IMR-90 (cell line): ENCODE measurements at regions not wholly inside any gene's neighbourhood (a gene's known extent, or its start where the extent isn't known, plus 50 kb on each side); places are given as distances from the start of the nearest gene placed in this dataset.
A peak's percentile ranks its signal among the peaks of the same experiment; 100 is the strongest.

Source experiments
- ATAC-seq: fragments of 200-7000 bp; cut with Tn5 transposase; 2 replicates; pipeline ENCODE4 v1.9.1; 2020; ENCODE audit warnings: low read depth, mild to moderate bottlenecking, moderate library complexity
- BruUV-seq: library from RNA; stranded (reverse); fragments of 400-500 nt; replicated peaks from 2 replicates; lab custom pipeline; 2021; lab: Mats Ljungman, UMichigan
- CTCF ChIA-PET: fragments of 300-600 bp; formaldehyde crosslinking; extraction: SDS; loops from one replicate; lab custom pipeline; 2021; ENCODE audit warnings: antibody characterized with exemption; lab: Yijun Ruan, JAX
- POLR2A ChIA-PET: fragments of 300-600 bp; sonication (Branson Sonifier 250); formaldehyde crosslinking; loops from one replicate; lab custom pipeline; 2022; ENCODE audit warnings: antibody characterized with exemption; ENCODE audit not compliant: unreplicated experiment; lab: Charles Lee
- DNase-seq: peaks from one replicate; pipeline ENCODE4 v3.0.0; 2013
- H2AFZ ChIP-seq: replicated peaks from 2 replicates; pipeline ENCODE3; 2013; ENCODE audit warnings: low read length, mild to moderate bottlenecking; ENCODE audit not compliant: poor library complexity
- H2AK5ac ChIP-seq: 2 replicates; pipeline ENCODE4 v1.6.1; 2013; ENCODE audit warnings: low read depth, low read length, inconsistent platforms
- H2AK9ac ChIP-seq: replicated peaks from 2 replicates; pipeline ENCODE3; 2013; ENCODE audit warnings: mild to moderate bottlenecking, low read depth, low read length, moderate library complexity; ENCODE audit not compliant: poor library complexity
- H2BK120ac ChIP-seq: 2 replicates; pipeline ENCODE4 v1.6.1; 2013; ENCODE audit warnings: low read depth, low read length, inconsistent platforms
- H2BK15ac ChIP-seq: 3 replicates; pipeline ENCODE4 v1.6.1; 2013; ENCODE audit warnings: low read depth, low read length, inconsistent platforms
- H2BK20ac ChIP-seq: 2 replicates; pipeline ENCODE4 v1.6.1; 2013; ENCODE audit warnings: low read depth, mild to moderate bottlenecking, inconsistent platforms, low read length, moderate library complexity
- H2BK5ac ChIP-seq: 2 replicates; pipeline ENCODE4 v1.6.1; 2013; ENCODE audit warnings: mild to moderate bottlenecking, low read depth, low read length, inconsistent platforms; ENCODE audit not compliant: poor library complexity, severe bottlenecking
- H3K14ac ChIP-seq: replicated peaks from 2 replicates; pipeline ENCODE4 v1.6.1; 2013; ENCODE audit warnings: low read depth, low read length, inconsistent platforms
- H3K18ac ChIP-seq: 2 replicates; pipeline ENCODE4 v1.6.1; 2013; ENCODE audit warnings: low read depth, low read length, control low read depth
- H3K23ac ChIP-seq: 2 replicates; pipeline ENCODE4 v1.6.1; 2013; ENCODE audit warnings: low read depth, low read length, inconsistent platforms
- H3K27ac ChIP-seq: 2 replicates; pipeline ENCODE4 v1.5.1; 2013; ENCODE audit warnings: mild to moderate bottlenecking, control low read depth, low read length; ENCODE audit not compliant: insufficient read depth
- H3K27me3 ChIP-seq: 2 replicates; pipeline ENCODE4 v1.6.1; 2013; ENCODE audit warnings: low read length; ENCODE audit not compliant: control insufficient read depth, insufficient read depth
- H3K36me3 ChIP-seq: 2 replicates; pipeline ENCODE4 v1.6.1; 2013; ENCODE audit warnings: low read length, mixed read lengths; ENCODE audit not compliant: control insufficient read depth, insufficient read depth
- H3K4ac ChIP-seq: 2 replicates; pipeline ENCODE4 v1.6.1; 2013; ENCODE audit warnings: low read depth, low read length, inconsistent platforms
- H3K4me1 ChIP-seq: 2 replicates; pipeline ENCODE4 v1.6.1; 2013; ENCODE audit warnings: low read length, mixed read lengths; ENCODE audit not compliant: control insufficient read depth, insufficient read depth
- H3K4me2 ChIP-seq: 2 replicates; pipeline ENCODE4 v1.6.1; 2013; ENCODE audit warnings: low read depth, mild to moderate bottlenecking, control low read depth, low read length, moderate library complexity
- H3K4me3 ChIP-seq: 2 replicates; pipeline ENCODE4 v1.5.1; 2013; ENCODE audit warnings: low read depth, mild to moderate bottlenecking, control low read depth, low read length, moderate library complexity; ENCODE audit not compliant: insufficient read depth
- H3K56ac ChIP-seq: 2 replicates; pipeline ENCODE4 v1.6.1; 2013; ENCODE audit warnings: low read length, inconsistent platforms; ENCODE audit not compliant: insufficient read depth; ENCODE audit errors: extremely low read depth
- H3K79me1 ChIP-seq, 2 experiments: 2 replicates each; pipeline ENCODE4 v1.6.1; 2013; ENCODE audit warnings: low read length in 2 of 2, inconsistent platforms in 1 of 2, low read depth in 1 of 2
- H3K9ac ChIP-seq: 2 replicates; pipeline ENCODE4 v1.6.1; 2013; ENCODE audit warnings: low read depth, low read length, control low read depth
- H3K9me1 ChIP-seq: 2 replicates; pipeline ENCODE4 v1.6.1; 2013; ENCODE audit warnings: low read length, inconsistent platforms; ENCODE audit not compliant: insufficient read depth
- H3K9me3 ChIP-seq: 2 replicates; pipeline ENCODE4 v1.6.1; 2013; ENCODE audit warnings: low read length; ENCODE audit not compliant: control insufficient read depth, insufficient read depth
- H4K20me1 ChIP-seq: 2 replicates; pipeline ENCODE4 v1.6.1; 2013; ENCODE audit warnings: low read length, inconsistent platforms; ENCODE audit not compliant: insufficient read depth
- H4K5ac ChIP-seq: 2 replicates; pipeline ENCODE4 v1.6.1; 2013; ENCODE audit warnings: mild to moderate bottlenecking, low read depth, low read length, control low read depth
- H4K8ac ChIP-seq, 2 experiments: 2 replicates each; pipeline ENCODE4 v1.6.1; 2013; ENCODE audit warnings: low read depth in 2 of 2, low read length in 2 of 2, control low read depth in 1 of 2, inconsistent platforms in 1 of 2
- H4K91ac ChIP-seq: 2 replicates; pipeline ENCODE4 v1.6.1; 2013; ENCODE audit warnings: low read depth, low read length, inconsistent platforms; ENCODE audit not compliant: insufficient read depth
- BHLHE40 ChIP-seq: fragments of 150-350 bp; IDR thresholded peaks from 2 replicates; pipeline ENCODE4 v1.6.1; 2016; ENCODE audit warnings: mild to moderate bottlenecking, low read depth, low read length
- CEBPB ChIP-seq: IDR thresholded peaks from 2 replicates; pipeline ENCODE4 v1.6.1; 2012; ENCODE audit warnings: low read depth, low read length, improper control_type of control experiment
- CHD1 ChIP-seq: IDR thresholded peaks from 2 replicates; pipeline ENCODE4 v1.6.1; 2012; ENCODE audit warnings: low read depth, low read length, improper control_type of control experiment
- CTCF ChIP-seq: conservative IDR thresholded peaks from 2 replicates; pipeline ENCODE4 v1.5.1; 2012; ENCODE audit warnings: mild to moderate bottlenecking, low read depth, low read length, improper control_type of control experiment
- ELK1 ChIP-seq: fragments of 150-350 bp; IDR thresholded peaks from 2 replicates; pipeline ENCODE4 v1.6.1; 2016; ENCODE audit warnings: low read depth, mild to moderate bottlenecking, low read length, moderate library complexity, borderline replicate concordance
- FOS ChIP-seq: fragments of 150-350 bp; IDR thresholded peaks from 2 replicates; pipeline ENCODE4 v1.6.1; 2016; ENCODE audit warnings: low read depth, low read length
- MAFK ChIP-seq: IDR thresholded peaks from 2 replicates; pipeline ENCODE4 v1.6.1; 2012; ENCODE audit warnings: low read depth, low read length, improper control_type of control experiment
- MAZ ChIP-seq: IDR thresholded peaks from 2 replicates; pipeline ENCODE4 v1.6.1; 2012; ENCODE audit warnings: low read depth, mild to moderate bottlenecking, low read length, improper control_type of control experiment, moderate library complexity, borderline replicate concordance
- MXI1 ChIP-seq: IDR thresholded peaks from 2 replicates; pipeline ENCODE4 v1.6.1; 2012; ENCODE audit warnings: low read depth, mild to moderate bottlenecking, low read length, moderate library complexity, borderline replicate concordance
- NFE2L2 ChIP-seq: fragments of 150-350 bp; IDR thresholded peaks from 2 replicates; pipeline ENCODE4 v1.6.1; 2016; ENCODE audit warnings: low read depth, mild to moderate bottlenecking, low read length
- POLR2A ChIP-seq: IDR thresholded peaks from 2 replicates; pipeline ENCODE4 v1.6.1; 2012; ENCODE audit warnings: mild to moderate bottlenecking, low read depth, low read length
- RAD21 ChIP-seq: IDR thresholded peaks from 2 replicates; pipeline ENCODE4 v1.6.1; 2012; ENCODE audit warnings: low read length, improper control_type of control experiment
- RCOR1 ChIP-seq: IDR thresholded peaks from 2 replicates; pipeline ENCODE4 v1.6.1; 2012; ENCODE audit warnings: mild to moderate bottlenecking, low read length, improper control_type of control experiment; ENCODE audit not compliant: insufficient replicate concordance
- RFX5 ChIP-seq: IDR thresholded peaks from 2 replicates; pipeline ENCODE4 v1.8.0; 2012; ENCODE audit warnings: low read depth, mild to moderate bottlenecking, low read length, moderate library complexity
- SMC3 ChIP-seq: fragments of 150-350 bp; IDR thresholded peaks from 2 replicates; pipeline ENCODE4 v1.6.1; 2016; ENCODE audit warnings: low read depth, mild to moderate bottlenecking, antibody characterized with exemption, low read length, moderate library complexity
- USF2 ChIP-seq: fragments of 150-350 bp; IDR thresholded peaks from 2 replicates; pipeline ENCODE4 v1.6.1; 2017; ENCODE audit warnings: mild to moderate bottlenecking, antibody characterized with exemption, low read length, low read depth
- dilution Hi-C: fragments of 300-500 bp; cut with HindIII; formaldehyde crosslinking; loops from one replicate; pipeline ENCODE4 v1.14.3; 2018; ENCODE audit warnings: low sequenced_read_pairs; ENCODE audit not compliant: unreplicated experiment
- in situ Hi-C: fragments of 300-500 bp; cut with MboI; formaldehyde crosslinking; loops from 3 replicates; pipeline ENCODE4 v1.14.3; 2019; ENCODE audit warnings: low sequenced_read_pairs, inconsistent platforms, mixed read lengths
- intact Hi-C: fragments of 100-400 bp; cut with micrococcal nuclease; formaldehyde crosslinking; loops from 2 replicates; pipeline ENCODE4 v1.10.0; 2022

- Histone ChIP-seq H3K4me1 (no peaks in the 10 kb centered on the region), H3K23ac (no peak overlapping the region), H4K5ac (no peak overlapping the region), H3K9me1 (no peaks in the 10 kb centered on the region), H3K18ac (no peak overlapping the region; the same call in 1 of the 2 replicates), H3K4ac (no peak overlapping the region), H2AK9ac (no peak overlapping the region), H3K79me1 (no peaks in the 10 kb centered on the region), H3K4me3 (no peak overlapping the region), H4K8ac (peak overlapping the region in 1 of 2 experiments; percentile 1; a peak in 1 of 4 replicates), H2BK5ac (no peak overlapping the region), H4K20me1 (no peaks in the 10 kb centered on the region), H2BK15ac (no peak overlapping the region), H3K9me3 (no peaks in the 10 kb centered on the region), H3K14ac (no peak overlapping the region), H3K56ac (no peak overlapping the region), H4K91ac (no peak overlapping the region), H3K4me2 (no peak overlapping the region), H2AFZ (no peak overlapping the region), H2BK120ac (no peak overlapping the region), H3K36me3 (no peaks in the 10 kb centered on the region), H2BK20ac (no peak overlapping the region), H3K27ac (no peak overlapping the region), H3K9ac (no peak overlapping the region), H3K27me3 (no peaks in the 10 kb centered on the region), H2AK5ac (no peak overlapping the region)
- in situ Hi-C loops (no loop called here), dilution Hi-C loops (no loop called here), intact Hi-C loops (no loop called here)
- peak; percentile 67 for DNase-seq
- BruUV-seq: no TSS peak
- TF ChIP-seq SMC3: no peak
- TF ChIP-seq RFX5: no peak
- no peak for TF ChIP-seq FOS
- no peak for TF ChIP-seq RCOR1
- TF ChIP-seq NFE2L2: no peak
- no peak for TF ChIP-seq RAD21
- TF ChIP-seq ELK1: no peak
- no peak for TF ChIP-seq MXI1
- TF ChIP-seq CTCF: no peak
- TF ChIP-seq USF2: no peak
- no peak for TF ChIP-seq CEBPB
- TF ChIP-seq CHD1: no peak
- no peak for TF ChIP-seq POLR2A
- TF ChIP-seq MAFK: no peak
- TF ChIP-seq BHLHE40: no peak
- TF ChIP-seq MAZ: no peak
- ChIA-PET CTCF (interaction anchor here (0.6 kb wide), 1 partner anchor 17 kb away, joined by 3 read pairs; no protein-coding TSS in a partner anchor), POLR2A (no interaction called here)
- ATAC-seq: peak; percentile 92
Measured at GRCh38 chr13:87003265-87003664, 667.9 kb upstream of the SLITRK5 start.
